ENCODE measurements at regions not wholly inside any gene's neighbourhood (a gene's known extent, or its start where the extent isn't known, plus 50 kb on each side); places are given as distances from the start of the nearest gene placed in this dataset.

- TF ChIP-seq, protein P1, sequence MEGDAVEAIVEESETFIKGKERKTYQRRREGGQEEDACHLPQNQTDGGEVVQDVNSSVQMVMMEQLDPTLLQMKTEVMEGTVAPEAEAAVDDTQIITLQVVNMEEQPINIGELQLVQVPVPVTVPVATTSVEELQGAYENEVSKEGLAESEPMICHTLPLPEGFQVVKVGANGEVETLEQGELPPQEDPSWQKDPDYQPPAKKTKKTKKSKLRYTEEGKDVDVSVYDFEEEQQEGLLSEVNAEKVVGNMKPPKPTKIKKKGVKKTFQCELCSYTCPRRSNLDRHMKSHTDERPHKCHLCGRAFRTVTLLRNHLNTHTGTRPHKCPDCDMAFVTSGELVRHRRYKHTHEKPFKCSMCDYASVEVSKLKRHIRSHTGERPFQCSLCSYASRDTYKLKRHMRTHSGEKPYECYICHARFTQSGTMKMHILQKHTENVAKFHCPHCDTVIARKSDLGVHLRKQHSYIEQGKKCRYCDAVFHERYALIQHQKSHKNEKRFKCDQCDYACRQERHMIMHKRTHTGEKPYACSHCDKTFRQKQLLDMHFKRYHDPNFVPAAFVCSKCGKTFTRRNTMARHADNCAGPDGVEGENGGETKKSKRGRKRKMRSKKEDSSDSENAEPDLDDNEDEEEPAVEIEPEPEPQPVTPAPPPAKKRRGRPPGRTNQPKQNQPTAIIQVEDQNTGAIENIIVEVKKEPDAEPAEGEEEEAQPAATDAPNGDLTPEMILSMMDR (IDR thresholded peaks at IDR 0.05): no peak
- no peak for TF ChIP-seq ZFX (IDR thresholded peaks at IDR 0.05; ENCODE audit: borderline replicate concordance)
These were observed 132.4 kb downstream of the GOLGA6L6 start for GRCh38 chr15:20409247-20409646.

Data from 22Rv1 (cell line).